H1 (cell line): ENCODE measurements at regions not wholly inside any gene's neighbourhood (a gene's known extent, or its start where the extent isn't known, plus 50 kb on each side); places are given as distances from the start of the nearest gene placed in this dataset.

Source experiments
- CTCF ChIA-PET: fragments of 300-600 bp; sonication (Branson Sonifier 250); formaldehyde crosslinking; loops from one replicate; lab custom pipeline; 2021; ENCODE audit not compliant: partially characterized antibody; lab: Charles Lee
- POLR2A ChIA-PET: fragments of 300-600 bp; sonication (Branson Sonifier 250); formaldehyde crosslinking; loops from one replicate; lab custom pipeline; 2021; ENCODE audit warnings: inconsistent platforms; ENCODE audit not compliant: partially characterized antibody; lab: Charles Lee
- DNase-seq, 2 experiments: peaks; one replicate each; pipeline versions ENCODE4 v3.0.0 to v3.0.0-alpha.2; 2010 to 2022; ENCODE audit warnings: low spot score in 2 of 2, low read depth in 1 of 2, mixed read lengths in 1 of 2
- FAIRE-seq: peaks from 2 replicates; lab custom pipeline; 2011; peaks lifted over from hg19 to GRCh38; lab: Jason Lieb, UNC
- H2AFZ ChIP-seq: 2 replicates; pipeline ENCODE4 v1.8.1; 2012; ENCODE audit warnings: low read length, inconsistent platforms
- H2AK5ac ChIP-seq: 2 replicates; pipeline ENCODE4 v1.6.1; 2013; ENCODE audit warnings: low read depth, low read length
- H2BK120ac ChIP-seq: replicated peaks from 2 replicates; pipeline ENCODE3; 2013; ENCODE audit warnings: low read depth, low read length, inconsistent platforms
- H2BK12ac ChIP-seq: 2 replicates; pipeline ENCODE4 v1.6.1; 2013; ENCODE audit warnings: low read depth, low read length
- H2BK15ac ChIP-seq: 2 replicates; pipeline ENCODE4 v1.6.1; 2013; ENCODE audit warnings: low read length
- H2BK20ac ChIP-seq: 2 replicates; pipeline ENCODE4 v1.6.1; 2013; ENCODE audit warnings: low read length
- H2BK5ac ChIP-seq: 2 replicates; pipeline ENCODE4 v1.6.1; 2013; ENCODE audit warnings: low read depth, low read length
- H3K14ac ChIP-seq: 2 replicates; pipeline ENCODE4 v1.6.1; 2013; ENCODE audit warnings: inconsistent platforms; ENCODE audit not compliant: insufficient read length
- H3K18ac ChIP-seq: 2 replicates; pipeline ENCODE4 v1.6.1; 2013; ENCODE audit warnings: low read length; ENCODE audit errors: extremely low read depth
- H3K23ac ChIP-seq: 2 replicates; pipeline ENCODE4 v1.6.1; 2013; ENCODE audit warnings: inconsistent platforms; ENCODE audit not compliant: insufficient read length
- H3K23me2 ChIP-seq: 2 replicates; pipeline ENCODE4 v1.6.1; 2013; ENCODE audit warnings: low read depth, low read length
- H3K27ac ChIP-seq: 2 replicates; pipeline ENCODE4 v1.6.1; 2011; ENCODE audit warnings: low read depth, low read length, inconsistent platforms
- H3K27me3 ChIP-seq, 4 experiments: replicated peaks in 1 of 4; 1 replicate in 1 of 4; 2 replicates in 3 of 4; pipeline versions ENCODE4 v1.6.1 to v1.8.1; 2011 to 2013; ENCODE audit warnings: low read length in 3 of 4, mild to moderate bottlenecking in 3 of 4, inconsistent platforms in 2 of 4, mixed read lengths in 2 of 4, moderate library complexity in 1 of 4; ENCODE audit not compliant: control insufficient read depth in 3 of 4, insufficient read depth in 3 of 4; ENCODE audit errors: extremely low read depth in 1 of 4
- H3K36me3 ChIP-seq, 4 experiments: 2 replicates each; pipeline versions ENCODE4 v1.6.1 to v1.8.1; 2011 to 2013; ENCODE audit warnings: mild to moderate bottlenecking in 4 of 4, low read length in 3 of 4, moderate library complexity in 2 of 4, control low read depth in 1 of 4, inconsistent platforms in 1 of 4; ENCODE audit not compliant: insufficient read depth in 4 of 4, control insufficient read depth in 2 of 4
- H3K4ac ChIP-seq: replicated peaks from 2 replicates; pipeline ENCODE3; 2013; ENCODE audit warnings: low read length, low read depth, mixed read lengths, inconsistent platforms; ENCODE audit not compliant: insufficient read length
- H3K4me1 ChIP-seq, 4 experiments: replicated peaks in 1 of 4; 1 replicate in 1 of 4; 2 replicates in 3 of 4; pipeline versions ENCODE4 v1.6.1 to v1.8.1; 2011 to 2013; ENCODE audit warnings: low read length in 3 of 4, inconsistent platforms in 2 of 4, mixed read lengths in 1 of 4; ENCODE audit not compliant: insufficient read depth in 4 of 4, control insufficient read depth in 3 of 4
- H3K4me2 ChIP-seq, 2 experiments: 2 replicates each; pipeline versions ENCODE4 v1.6.1 to v1.8.1; 2011 to 2013; ENCODE audit warnings: low read depth in 2 of 2, low read length in 2 of 2, control low read depth in 1 of 2, inconsistent platforms in 1 of 2, mild to moderate bottlenecking in 1 of 2; ENCODE audit not compliant: insufficient read depth in 1 of 2
- H3K4me3 ChIP-seq, 4 experiments: fragments of 200-600, 300-600 bp in 1 of 4; sonication (generic), shearing (Covaris generic), sonication (Bioruptor Twin) in 1 of 4; 2 replicates each; pipeline versions ENCODE4 v1.5.1 to v1.8.1; 2011 to 2016; ENCODE audit warnings: low read length in 4 of 4, low read depth in 3 of 4, control low read depth in 2 of 4, inconsistent platforms in 2 of 4, mild to moderate bottlenecking in 2 of 4, mixed read lengths in 1 of 4, moderate library complexity in 1 of 4; ENCODE audit not compliant: insufficient read depth in 2 of 4; ENCODE audit errors: extremely low read depth in 1 of 4
- H3K56ac ChIP-seq: replicated peaks from 2 replicates; pipeline ENCODE3; 2013; ENCODE audit warnings: low read depth, mild to moderate bottlenecking, mixed read lengths, low read length, inconsistent platforms; ENCODE audit not compliant: insufficient read length
- H3K79me1 ChIP-seq: 2 replicates; pipeline ENCODE4 v1.6.1; 2013; ENCODE audit warnings: low read depth, low read length, control low read depth
- H3K79me2 ChIP-seq, 2 experiments: 2 replicates each; pipeline versions ENCODE4 v1.6.1 to v1.8.1; 2012 to 2013; ENCODE audit warnings: low read length in 2 of 2, mild to moderate bottlenecking in 2 of 2, inconsistent platforms in 1 of 2; ENCODE audit not compliant: insufficient read depth in 2 of 2, control insufficient read depth in 1 of 2
- H3K9ac ChIP-seq, 4 experiments: replicated peaks in 1 of 4; 1 replicate in 1 of 4; 2 replicates in 3 of 4; pipeline versions ENCODE4 v1.6.1 to v1.8.1; 2011 to 2013; ENCODE audit warnings: low read depth in 3 of 4, low read length in 3 of 4, control low read depth in 2 of 4, mild to moderate bottlenecking in 2 of 4, moderate library complexity in 2 of 4, inconsistent platforms in 1 of 4; ENCODE audit errors: extremely low read depth in 1 of 4
- H3K9me3 ChIP-seq, 2 experiments: 2 replicates each; pipeline versions ENCODE4 v1.6.1 to v1.8.1; 2012 to 2013; ENCODE audit warnings: mild to moderate bottlenecking in 2 of 2, moderate library complexity in 2 of 2, control low read depth in 1 of 2, inconsistent platforms in 1 of 2, low read depth in 1 of 2, low read length in 1 of 2, mixed read lengths in 1 of 2; ENCODE audit not compliant: insufficient read depth in 2 of 2
- H4K20me1 ChIP-seq, 2 experiments: replicated peaks in 1 of 2; 2 replicates each; pipeline versions ENCODE3 to v1.8.1; 2011 to 2013; ENCODE audit warnings: inconsistent platforms in 2 of 2, low read length in 2 of 2, mild to moderate bottlenecking in 1 of 2; ENCODE audit not compliant: insufficient read depth in 2 of 2, control insufficient read depth in 1 of 2
- H4K5ac ChIP-seq: 2 replicates; pipeline ENCODE4 v1.6.1; 2013; ENCODE audit warnings: low read length, low read depth, mixed read lengths, inconsistent platforms; ENCODE audit not compliant: insufficient read length
- H4K8ac ChIP-seq: 2 replicates; pipeline ENCODE4 v1.8.0; 2013; ENCODE audit warnings: mild to moderate bottlenecking, moderate library complexity, low read length, inconsistent platforms; ENCODE audit not compliant: insufficient read depth; ENCODE audit errors: extremely low read depth
- H4K91ac ChIP-seq: replicated peaks from 2 replicates; pipeline ENCODE3; 2013; ENCODE audit warnings: low read length, mixed read lengths, inconsistent platforms; ENCODE audit not compliant: insufficient read length
- ATF2 ChIP-seq: IDR thresholded peaks from 2 replicates; pipeline ENCODE4 v1.6.1; 2012; ENCODE audit warnings: low read length, inconsistent platforms
- JUN ChIP-seq: IDR thresholded peaks from 2 replicates; pipeline ENCODE4 v1.6.1; 2011; ENCODE audit warnings: low read depth, mild to moderate bottlenecking, improper control_type of control experiment, low read length
- TAF1 ChIP-seq: IDR thresholded peaks from 2 replicates; pipeline ENCODE4 v1.6.1; 2011; ENCODE audit warnings: mild to moderate bottlenecking, low read depth, low read length
- WGBS, 2 experiments: shearing (Covaris generic) in 1 of 2; methylation state at CpG; one replicate each; pipeline versions ENCODE4 v1.1.6 to v1.1.7; 2013 to 2015; ENCODE audit warnings: low lambda C conversion rate in 2 of 2, mixed read lengths in 2 of 2, inconsistent platforms in 1 of 2, low coverage in 1 of 2, missing lambda C conversion rate in 1 of 2; ENCODE audit not compliant: insufficient replicate concordance in 2 of 2, insufficient coverage in 1 of 2, insufficient read length in 1 of 2; ENCODE audit errors: extremely low coverage in 1 of 2, missing lambda C conversion rate in 1 of 2; 5-methylcytosine and 5-hydroxymethylcytosine counted together

GRCh38 chr2:12222554-12222953 is 476.1 kb downstream of the LPIN1 start:
- no peak overlapping the region for H3K56ac ChIP-seq
- H3K23ac ChIP-seq: no peak overlapping the region
- H3K79me2 ChIP-seq: no peaks in the 10 kb centered on the region
- peaks cover 17 to 22% of the 10 kb centered on the region in 2 experiments for H3K9me3 ChIP-seq
- no peak overlapping the region for H2AFZ ChIP-seq
- no peak overlapping the region for H2AK5ac ChIP-seq
- H3K36me3 ChIP-seq: no peaks in the 10 kb centered on the region
- ChIA-PET POLR2A (no interaction called here), CTCF (no interaction called here)
- H4K20me1 ChIP-seq: no peaks in the 10 kb centered on the region
- no peak overlapping the region for H2BK12ac ChIP-seq
- no peak overlapping the region for H2BK20ac ChIP-seq
- H2BK120ac ChIP-seq: no peak overlapping the region
- H3K9ac ChIP-seq: no peak overlapping the region
- H3K4me3 ChIP-seq: no peak overlapping the region
- no peak overlapping the region for H4K8ac ChIP-seq
- H3K4me2 ChIP-seq: no peak overlapping the region
- H3K27ac ChIP-seq: no peak overlapping the region
- no peak overlapping the region for H3K18ac ChIP-seq
- FAIRE-seq (no peak), DNase-seq (no peak)
- no peaks in the 10 kb centered on the region for H3K23me2 ChIP-seq
- H2BK5ac ChIP-seq: no peak overlapping the region
- no peak overlapping the region for H4K91ac ChIP-seq
- no peak for TF ChIP-seq TAF1
- no peak for TF ChIP-seq JUN
- TF ChIP-seq ATF2: no peak
- no peak overlapping the region for H4K5ac ChIP-seq
- no peaks in the 10 kb centered on the region for H3K4me1 ChIP-seq
- 92% methylated on average over 1 of the region's 1 CpG; no CpG with 5 or more reads in 1 of the 2 experiments for WGBS, 2 experiments
- no peak overlapping the region for H2BK15ac ChIP-seq
- no peak overlapping the region for H3K4ac ChIP-seq
- no peak overlapping the region for H3K14ac ChIP-seq
- no peaks in the 10 kb centered on the region for H3K27me3 ChIP-seq
- H3K79me1 ChIP-seq: no peaks in the 10 kb centered on the region
